ENCODE measurements at regions not wholly inside any gene's neighbourhood (a gene's known extent, or its start where the extent isn't known, plus 50 kb on each side); places are given as distances from the start of the nearest gene placed in this dataset.

- no peak for TF ChIP-seq CTCF (IDR thresholded peaks at IDR 0.05; ENCODE audit: low read depth, low read length, poor library complexity, severe bottlenecking)
- TF ChIP-seq EZH2phosphoT487 (IDR thresholded peaks at IDR 0.05; ENCODE audit: borderline replicate concordance, low read length): no peak
Observed at GRCh38 chr2:129464631-129465030, 514.8 kb upstream of the RAB6C start.

Data from DOHH2 (cell line).